ENCODE measurements at regions not wholly inside any gene's neighbourhood (a gene's known extent, or its start where the extent isn't known, plus 50 kb on each side); places are given as distances from the start of the nearest gene placed in this dataset.

DNA sequence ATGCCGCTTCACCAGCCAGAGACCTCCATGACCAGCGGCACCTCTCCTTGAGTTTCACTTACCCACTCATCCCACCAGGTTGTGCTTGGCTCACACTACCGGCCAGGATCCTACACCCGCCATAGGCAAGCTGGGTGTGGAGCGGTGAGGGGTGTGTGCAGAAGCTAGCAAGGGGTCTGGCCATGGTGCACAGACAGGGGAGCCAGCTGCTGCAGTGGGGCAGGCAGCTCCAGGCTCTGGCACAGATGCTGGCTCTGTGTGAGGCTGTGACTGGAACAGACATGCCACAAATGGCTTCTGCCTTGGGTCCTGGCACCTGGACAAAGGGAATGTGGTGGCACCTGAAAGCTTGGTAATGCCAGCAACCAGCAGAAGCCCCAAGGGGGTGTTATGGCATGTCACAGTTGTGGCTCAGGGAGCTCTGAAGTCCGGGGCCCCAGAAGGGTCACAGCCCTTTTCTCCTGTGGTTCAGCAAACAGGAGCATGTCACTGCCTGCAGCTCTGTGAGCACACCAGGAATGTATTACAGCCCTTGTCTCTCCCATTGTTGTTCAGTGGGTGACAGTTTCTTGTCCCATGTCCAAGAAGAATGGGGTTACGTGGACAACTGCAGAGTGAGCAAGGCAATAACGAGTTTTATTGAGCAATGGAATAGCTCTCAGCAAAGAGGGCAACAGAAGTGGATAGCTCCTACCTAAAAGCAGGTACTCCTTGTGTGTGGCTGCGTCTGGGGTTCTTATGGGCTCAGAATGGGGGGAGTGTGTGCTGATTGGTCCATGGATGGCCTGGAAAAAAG lies 2791.0 kb upstream of the PCDH20 start:
- Histone ChIP-seq H3K9ac (ENCODE audit: insufficient read depth, low read depth, low read length) (no peak overlapping the region), H3K4me3 (replicated peaks in 1 of 3; ENCODE audit: insufficient read depth in 1 of 3, low read depth in 2 of 3, low read length in 3 of 3) (no peak overlapping the region), H3K79me2 (ENCODE audit: insufficient read depth, low read length) (no peaks in the 10 kb centered on the region), H2AFZ (ENCODE audit: low read length) (no peak overlapping the region), H3K36me3 (replicated peaks in 1 of 2; ENCODE audit: control insufficient read depth in 1 of 2, insufficient read depth in 2 of 2, low read length in 2 of 2) (no peaks in the 10 kb centered on the region), H4K20me1 (ENCODE audit: insufficient read depth, low read length) (no peaks in the 10 kb centered on the region), H3K4me2 (ENCODE audit: low read depth, low read length) (no peak overlapping the region), H3K27me3 (ENCODE audit: control insufficient read depth in 1 of 2, insufficient read depth in 2 of 2, low read length in 2 of 2) (no peaks in the 10 kb centered on the region), H3K4me1 (ENCODE audit: insufficient read depth, low read length) (no peaks in the 10 kb centered on the region), H3K9me3 (ENCODE audit: low read length) (peaks cover 8% of the 10 kb centered on the region), H3K27ac (ENCODE audit: extremely low read length, insufficient read depth, low read length) (no peak overlapping the region)
- CTCF ChIA-PET (ENCODE audit: low intra/inter-chr PET ratio, low total read pairs): no interaction called here
- WGBS (ENCODE audit: low lambda C conversion rate): 16% methylated on average over 6 of the region's 9 CpGs
- BruUV-seq (replicated peaks): no TSS peak
- POLR2A ChIA-PET: no interaction called here
- in situ Hi-C loops (cut with HindIII; ENCODE audit: extremely low pct_ligation_motif_present, low pct_unique_long_range_greater_than_20kb) (no loop called here), intact Hi-C loops (cut with micrococcal nuclease; ENCODE audit: unreplicated experiment) (no loop called here)
- FAIRE-seq: no peak
- DNase-seq (ENCODE audit: low spot score): no peak
- TF ChIP-seq, protein P1, sequence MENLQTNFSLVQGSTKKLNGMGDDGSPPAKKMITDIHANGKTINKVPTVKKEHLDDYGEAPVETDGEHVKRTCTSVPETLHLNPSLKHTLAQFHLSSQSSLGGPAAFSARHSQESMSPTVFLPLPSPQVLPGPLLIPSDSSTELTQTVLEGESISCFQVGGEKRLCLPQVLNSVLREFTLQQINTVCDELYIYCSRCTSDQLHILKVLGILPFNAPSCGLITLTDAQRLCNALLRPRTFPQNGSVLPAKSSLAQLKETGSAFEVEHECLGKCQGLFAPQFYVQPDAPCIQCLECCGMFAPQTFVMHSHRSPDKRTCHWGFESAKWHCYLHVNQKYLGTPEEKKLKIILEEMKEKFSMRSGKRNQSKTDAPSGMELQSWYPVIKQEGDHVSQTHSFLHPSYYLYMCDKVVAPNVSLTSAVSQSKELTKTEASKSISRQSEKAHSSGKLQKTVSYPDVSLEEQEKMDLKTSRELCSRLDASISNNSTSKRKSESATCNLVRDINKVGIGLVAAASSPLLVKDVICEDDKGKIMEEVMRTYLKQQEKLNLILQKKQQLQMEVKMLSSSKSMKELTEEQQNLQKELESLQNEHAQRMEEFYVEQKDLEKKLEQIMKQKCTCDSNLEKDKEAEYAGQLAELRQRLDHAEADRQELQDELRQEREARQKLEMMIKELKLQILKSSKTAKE (CRISPR knock-in tag; IDR thresholded peaks at IDR 0.05; ENCODE audit: borderline replicate concordance): no peak
- TF ChIP-seq, protein P2, sequence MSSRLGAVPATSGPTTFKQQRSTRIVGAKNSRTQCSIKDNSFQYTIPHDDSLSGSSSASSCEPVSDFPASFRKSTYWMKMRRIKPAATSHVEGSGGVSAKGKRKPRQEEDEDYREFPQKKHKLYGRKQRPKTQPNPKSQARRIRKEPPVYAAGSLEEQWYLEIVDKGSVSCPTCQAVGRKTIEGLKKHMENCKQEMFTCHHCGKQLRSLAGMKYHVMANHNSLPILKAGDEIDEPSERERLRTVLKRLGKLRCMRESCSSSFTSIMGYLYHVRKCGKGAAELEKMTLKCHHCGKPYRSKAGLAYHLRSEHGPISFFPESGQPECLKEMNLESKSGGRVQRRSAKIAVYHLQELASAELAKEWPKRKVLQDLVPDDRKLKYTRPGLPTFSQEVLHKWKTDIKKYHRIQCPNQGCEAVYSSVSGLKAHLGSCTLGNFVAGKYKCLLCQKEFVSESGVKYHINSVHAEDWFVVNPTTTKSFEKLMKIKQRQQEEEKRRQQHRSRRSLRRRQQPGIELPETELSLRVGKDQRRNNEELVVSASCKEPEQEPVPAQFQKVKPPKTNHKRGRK (CRISPR knock-in tag; IDR thresholded peaks at IDR 0.05): no peak
- TF ChIP-seq CENPX (CRISPR knock-in tag; IDR thresholded peaks at IDR 0.05) (no peak), CEBPB (IDR thresholded peaks at IDR 0.05; ENCODE audit: borderline replicate concordance, low read depth, low read length) (no peak), MLLT10 (CRISPR knock-in tag; IDR thresholded peaks at IDR 0.05) (no peak), TGIF2 (CRISPR knock-in tag; IDR thresholded peaks at IDR 0.05) (no peak), KDM5B (CRISPR knock-in tag; IDR thresholded peaks at IDR 0.05; ENCODE audit: borderline replicate concordance) (no peak), TBX3 (IDR thresholded peaks at IDR 0.05; ENCODE audit: borderline replicate concordance) (no peak), RARA (CRISPR knock-in tag; IDR thresholded peaks at IDR 0.05) (no peak), SIX1 (CRISPR knock-in tag; IDR thresholded peaks at IDR 0.05; ENCODE audit: borderline replicate concordance) (no peak), SMARCE1 (IDR thresholded peaks at IDR 0.05; ENCODE audit: borderline replicate concordance) (no peak), ZNF251 (CRISPR knock-in tag; IDR thresholded peaks at IDR 0.05) (no peak)
- TF ChIP-seq, protein P3, sequence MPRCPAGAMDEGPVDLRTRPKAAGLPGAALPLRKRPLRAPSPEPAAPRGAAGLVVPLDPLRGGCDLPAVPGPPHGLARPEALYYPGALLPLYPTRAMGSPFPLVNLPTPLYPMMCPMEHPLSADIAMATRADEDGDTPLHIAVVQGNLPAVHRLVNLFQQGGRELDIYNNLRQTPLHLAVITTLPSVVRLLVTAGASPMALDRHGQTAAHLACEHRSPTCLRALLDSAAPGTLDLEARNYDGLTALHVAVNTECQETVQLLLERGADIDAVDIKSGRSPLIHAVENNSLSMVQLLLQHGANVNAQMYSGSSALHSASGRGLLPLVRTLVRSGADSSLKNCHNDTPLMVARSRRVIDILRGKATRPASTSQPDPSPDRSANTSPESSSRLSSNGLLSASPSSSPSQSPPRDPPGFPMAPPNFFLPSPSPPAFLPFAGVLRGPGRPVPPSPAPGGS (CRISPR knock-in tag; IDR thresholded peaks at IDR 0.05): no peak
- TF ChIP-seq, protein P4, sequence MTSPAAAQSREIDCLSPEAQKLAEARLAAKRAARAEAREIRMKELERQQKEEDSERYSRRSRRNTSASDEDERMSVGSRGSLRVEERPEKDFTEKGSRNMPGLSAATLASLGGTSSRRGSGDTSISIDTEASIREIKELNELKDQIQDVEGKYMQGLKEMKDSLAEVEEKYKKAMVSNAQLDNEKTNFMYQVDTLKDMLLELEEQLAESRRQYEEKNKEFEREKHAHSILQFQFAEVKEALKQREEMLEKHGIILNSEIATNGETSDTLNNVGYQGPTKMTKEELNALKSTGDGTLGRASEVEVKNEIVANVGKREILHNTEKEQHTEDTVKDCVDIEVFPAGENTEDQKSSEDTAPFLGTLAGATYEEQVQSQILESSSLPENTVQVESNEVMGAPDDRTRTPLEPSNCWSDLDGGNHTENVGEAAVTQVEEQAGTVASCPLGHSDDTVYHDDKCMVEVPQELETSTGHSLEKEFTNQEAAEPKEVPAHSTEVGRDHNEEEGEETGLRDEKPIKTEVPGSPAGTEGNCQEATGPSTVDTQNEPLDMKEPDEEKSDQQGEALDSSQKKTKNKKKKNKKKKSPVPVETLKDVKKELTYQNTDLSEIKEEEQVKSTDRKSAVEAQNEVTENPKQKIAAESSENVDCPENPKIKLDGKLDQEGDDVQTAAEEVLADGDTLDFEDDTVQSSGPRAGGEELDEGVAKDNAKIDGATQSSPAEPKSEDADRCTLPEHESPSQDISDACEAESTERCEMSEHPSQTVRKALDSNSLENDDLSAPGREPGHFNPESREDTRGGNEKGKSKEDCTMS (CRISPR knock-in tag; conservative IDR thresholded peaks at IDR 0.05): no peak
- no peak for ATAC-seq
